ENCODE measurements at regions not wholly inside any gene's neighbourhood (a gene's known extent, or its start where the extent isn't known, plus 50 kb on each side); places are given as distances from the start of the nearest gene placed in this dataset.

GRCh38 chr2:2757764-2758163 lies 426.7 kb upstream of the MYT1L start:
- Histone ChIP-seq H3K27ac (ENCODE audit: low read depth, low read length) (no peak overlapping the region), H3K4me2 (ENCODE audit: low read length) (no peak overlapping the region), H4K20me1 (ENCODE audit: control insufficient read depth, insufficient read depth, low read depth, low read length) (no peaks in the 10 kb centered on the region), H3F3A (ENCODE audit: control insufficient read depth, insufficient read depth) (no peaks in the 10 kb centered on the region), H3K4me3 (ENCODE audit: low read length) (no peak overlapping the region), H3K9me3 (ENCODE audit: control insufficient read depth, insufficient read depth, low read length) (peaks cover 11% of the 10 kb centered on the region; the same call in 1 of the 2 replicates), H3K79me2 (ENCODE audit: control insufficient read depth, low read length) (no peaks in the 10 kb centered on the region), H3K4me1 (ENCODE audit: control insufficient read depth, low read length) (no peaks in the 10 kb centered on the region), H3K27me3 (ENCODE audit: control insufficient read depth, low read length) (no peaks in the 10 kb centered on the region), H3K36me3 (ENCODE audit: control insufficient read depth, low read length) (no peaks in the 10 kb centered on the region), H3K9me2 (replicated peaks; ENCODE audit: control insufficient read depth, low read length) (no peaks in the 10 kb centered on the region)
- no peak for TF ChIP-seq CTCF (IDR thresholded peaks at IDR 0.05; ENCODE audit: low read depth, low read length, poor library complexity, severe bottlenecking)
- no peak for TF ChIP-seq EZH2phosphoT487 (IDR thresholded peaks at IDR 0.05; ENCODE audit: borderline replicate concordance, low read length)

GRCh38 chr2:2756886-2757285 lies 425.8 kb upstream of the MYT1L start:
- TF ChIP-seq CTCF (IDR thresholded peaks at IDR 0.05; ENCODE audit: low read depth, low read length, poor library complexity, severe bottlenecking) (no peak), EZH2phosphoT487 (IDR thresholded peaks at IDR 0.05; ENCODE audit: borderline replicate concordance, low read length) (no peak)
- H3K27me3 ChIP-seq (ENCODE audit: control insufficient read depth, low read length): no peaks in the 10 kb centered on the region
- H3K9me2 ChIP-seq (replicated peaks; ENCODE audit: control insufficient read depth, low read length): no peaks in the 10 kb centered on the region
- no peaks in the 10 kb centered on the region for H3F3A ChIP-seq (ENCODE audit: control insufficient read depth, insufficient read depth)
- H3K79me2 ChIP-seq (ENCODE audit: control insufficient read depth, low read length): no peaks in the 10 kb centered on the region
- no peaks in the 10 kb centered on the region for H3K4me1 ChIP-seq (ENCODE audit: control insufficient read depth, low read length)
- no peaks in the 10 kb centered on the region for H4K20me1 ChIP-seq (ENCODE audit: control insufficient read depth, insufficient read depth, low read depth, low read length)
- peaks cover 11% of the 10 kb centered on the region; the same call in 1 of the 2 replicates for H3K9me3 ChIP-seq (ENCODE audit: control insufficient read depth, insufficient read depth, low read length)
- H3K4me2 ChIP-seq (ENCODE audit: low read length): no peak overlapping the region
- no peak overlapping the region for H3K4me3 ChIP-seq (ENCODE audit: low read length)
- no peak overlapping the region for H3K27ac ChIP-seq (ENCODE audit: low read depth, low read length)
- H3K36me3 ChIP-seq (ENCODE audit: control insufficient read depth, low read length): no peaks in the 10 kb centered on the region

GRCh38 chr2:2755990-2756389 lies 424.9 kb upstream of the MYT1L start:
- no peaks in the 10 kb centered on the region for H3K36me3 ChIP-seq (ENCODE audit: control insufficient read depth, low read length)

More at GRCh38 chr2:2755990-2756389, 424.9 kb upstream of the MYT1L start:
- no peaks in the 10 kb centered on the region for H3K79me2 ChIP-seq (ENCODE audit: control insufficient read depth, low read length)
- H3K4me1 ChIP-seq (ENCODE audit: control insufficient read depth, low read length): no peaks in the 10 kb centered on the region
- H4K20me1 ChIP-seq (ENCODE audit: control insufficient read depth, insufficient read depth, low read depth, low read length): no peaks in the 10 kb centered on the region
- H3K27me3 ChIP-seq (ENCODE audit: control insufficient read depth, low read length): no peaks in the 10 kb centered on the region
- peaks cover 11% of the 10 kb centered on the region; the same call in 1 of the 2 replicates for H3K9me3 ChIP-seq (ENCODE audit: control insufficient read depth, insufficient read depth, low read length)
- H3K27ac ChIP-seq (ENCODE audit: low read depth, low read length): no peak overlapping the region
- TF ChIP-seq CTCF (IDR thresholded peaks at IDR 0.05; ENCODE audit: low read depth, low read length, poor library complexity, severe bottlenecking) (no peak), EZH2phosphoT487 (IDR thresholded peaks at IDR 0.05; ENCODE audit: borderline replicate concordance, low read length) (no peak)
- no peak overlapping the region for H3K4me2 ChIP-seq (ENCODE audit: low read length)
- no peaks in the 10 kb centered on the region for H3F3A ChIP-seq (ENCODE audit: control insufficient read depth, insufficient read depth)
- no peak overlapping the region for H3K4me3 ChIP-seq (ENCODE audit: low read length)
- H3K9me2 ChIP-seq (replicated peaks; ENCODE audit: control insufficient read depth, low read length): no peaks in the 10 kb centered on the region

Data from DOHH2 (cell line).